HTR-8/SVneo (cell line): ENCODE measurements at regions not wholly inside any gene's neighbourhood (a gene's known extent, or its start where the extent isn't known, plus 50 kb on each side); places are given as distances from the start of the nearest gene placed in this dataset.
A peak's percentile ranks its signal among the peaks of the same experiment; 100 is the strongest.
"Not testable (repeated sequence)": the region's sequence is repeated elsewhere in the genome, so short reads cannot be mapped to it uniquely, and the experiment has no call there.

ENCODE experiments used
- DNase-seq: peaks from one replicate; pipeline ENCODE4 v3.0.0; 2011; ENCODE audit warnings: low spot score, mixed read lengths; ENCODE audit not compliant: insufficient read length
- FAIRE-seq: peaks from 2 replicates; lab custom pipeline; 2011; peaks lifted over from hg19 to GRCh38; lab: Jason Lieb, UNC

DNA sequence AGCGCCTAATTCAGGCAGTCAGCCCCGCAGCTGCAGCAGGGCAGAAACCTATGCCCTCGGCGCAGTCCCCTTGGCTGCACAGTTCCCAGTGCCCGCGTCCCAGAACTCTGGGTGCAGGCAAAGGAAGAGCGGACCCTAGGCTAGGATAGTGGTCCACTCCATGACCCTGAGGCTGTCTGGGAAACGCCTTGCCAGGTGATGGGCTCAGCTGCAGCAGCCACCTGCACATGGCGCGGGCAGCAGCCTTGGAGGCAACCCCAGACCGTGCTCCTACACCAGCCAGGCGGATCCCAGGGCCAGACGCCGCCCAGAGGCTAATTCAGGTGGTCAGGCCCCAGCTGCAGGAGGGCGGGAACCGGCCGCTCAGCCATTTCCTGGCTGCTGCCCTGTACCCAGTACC lies 83.0 kb downstream of the POTEC start:
- not testable (repeated sequence) for FAIRE-seq, DNase-seq

DNA sequence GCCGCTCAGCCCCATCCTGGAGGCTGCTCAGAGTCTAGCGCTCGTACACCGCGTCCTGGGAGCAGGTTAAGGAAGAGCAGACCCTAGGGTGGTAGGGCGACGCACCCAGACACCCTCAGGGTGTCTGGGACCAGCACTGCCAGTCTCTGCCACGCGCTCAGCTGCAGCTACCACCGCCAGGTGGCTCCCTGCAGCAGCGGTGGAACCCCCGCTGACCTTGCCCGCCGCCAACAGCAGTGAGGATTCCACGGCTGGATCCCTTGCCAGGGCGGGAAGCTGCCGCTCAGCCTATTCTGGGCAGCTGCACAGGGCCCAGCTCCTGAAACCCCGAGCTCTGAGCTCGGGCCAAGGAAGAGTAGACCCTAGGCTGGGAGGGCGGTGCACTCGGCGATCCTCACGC lies 83.6 kb downstream of the POTEC start:
- DNase-seq, FAIRE-seq: not testable (repeated sequence)

DNA sequence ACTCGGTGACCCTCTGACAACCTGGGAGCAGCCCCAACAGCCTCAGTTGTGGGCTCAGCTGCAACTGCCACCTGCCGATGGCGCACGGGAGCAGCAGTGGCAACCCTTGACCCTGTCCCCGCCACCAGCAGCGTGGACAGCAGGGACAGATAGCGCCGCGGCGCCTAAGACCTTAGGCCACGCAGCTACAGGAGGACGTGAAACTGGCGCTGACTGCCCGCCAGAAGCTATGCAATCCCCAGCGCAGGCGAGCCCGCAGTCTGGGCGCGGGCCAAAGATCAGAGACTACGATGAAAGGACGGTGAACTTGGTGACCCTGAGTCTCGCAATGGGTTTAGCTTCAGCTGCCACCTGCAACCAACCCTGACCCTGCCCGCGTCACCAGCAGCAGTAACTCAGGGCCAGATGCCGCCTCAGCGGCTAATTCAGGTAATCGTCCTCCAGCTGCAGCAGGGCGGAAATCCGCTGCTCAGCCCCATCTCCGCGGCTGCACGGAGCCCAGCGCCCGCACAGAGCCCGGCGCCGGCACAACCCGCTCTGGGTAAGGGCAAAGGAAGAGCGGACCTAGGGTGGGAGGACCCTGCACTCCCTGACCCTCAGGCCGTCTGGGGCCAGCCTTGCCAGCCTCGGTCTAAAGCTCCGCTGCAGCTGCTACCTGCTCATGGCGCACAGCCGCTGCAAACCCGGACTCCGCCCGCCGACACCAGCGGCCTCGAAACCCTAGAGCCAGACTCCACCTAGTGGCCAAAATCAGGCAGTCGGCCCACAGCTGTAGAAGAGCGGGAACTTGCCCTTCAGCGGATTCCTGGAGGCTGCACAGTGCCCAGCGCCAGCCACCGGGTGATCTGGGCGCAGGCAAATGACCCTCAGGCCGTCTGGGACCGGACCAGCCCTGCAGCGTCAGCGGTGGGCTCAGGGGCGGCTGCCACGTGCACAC lies 85.1 kb downstream of the POTEC start:
- not testable (repeated sequence) for FAIRE-seq, DNase-seq

DNA sequence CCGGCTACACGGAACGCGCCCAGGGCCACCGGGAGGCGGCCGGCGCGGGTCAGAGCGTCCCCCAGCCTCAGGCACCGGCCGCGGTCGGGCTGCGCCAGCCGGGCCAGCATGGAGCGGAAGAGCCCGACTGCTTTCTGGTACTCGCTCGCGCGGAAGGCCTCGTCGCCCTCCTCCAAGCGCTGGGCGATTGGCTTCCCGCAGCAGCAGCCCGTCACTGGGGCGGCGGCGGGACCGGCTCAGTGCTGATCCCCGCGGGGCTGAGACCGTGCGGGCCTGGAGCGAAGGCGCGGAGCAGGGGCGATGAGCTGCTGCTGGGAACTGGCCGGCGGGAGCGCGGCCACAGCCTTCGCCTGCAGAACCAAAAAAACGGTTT lies 92.8 kb downstream of the POTEC start:
- FAIRE-seq = not testable (repeated sequence)

DNA sequence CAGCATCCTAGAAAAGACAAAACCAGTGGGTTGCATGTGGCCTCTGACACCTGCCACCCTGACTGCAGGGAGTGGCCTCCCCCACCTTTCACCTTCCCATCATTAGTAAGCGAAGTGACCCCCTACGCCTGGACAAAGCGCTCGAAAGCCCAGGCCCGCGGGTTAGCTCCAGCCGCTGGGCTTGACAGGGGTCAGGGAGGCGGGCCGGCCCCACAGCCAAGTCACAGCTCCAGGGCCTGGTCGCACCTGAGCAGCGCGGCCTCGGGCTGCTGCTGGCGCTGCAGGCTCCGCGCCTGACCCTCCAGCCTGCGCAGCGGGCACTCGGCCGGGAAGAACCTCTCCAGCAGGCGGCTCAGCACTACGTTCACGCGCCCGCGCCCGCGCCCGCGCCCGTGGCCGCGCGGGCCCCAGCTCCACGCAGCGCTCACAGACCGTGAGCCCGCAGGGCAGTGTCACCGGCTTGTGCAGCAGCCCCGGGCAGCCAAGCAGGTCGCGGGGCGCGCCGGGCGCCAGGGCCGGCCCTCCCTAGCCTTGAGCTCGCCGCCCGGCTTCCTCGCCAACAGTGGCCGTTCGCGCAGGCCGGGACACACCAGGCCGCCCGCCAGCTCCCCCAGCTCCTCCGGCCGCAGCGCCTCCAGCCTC lies 93.3 kb downstream of the POTEC start:
- not testable (repeated sequence) for FAIRE-seq, DNase-seq

More for the DNA sequence above, 92.8 kb downstream of the POTEC start:
- DNase-seq = not testable (repeated sequence)

DNA sequence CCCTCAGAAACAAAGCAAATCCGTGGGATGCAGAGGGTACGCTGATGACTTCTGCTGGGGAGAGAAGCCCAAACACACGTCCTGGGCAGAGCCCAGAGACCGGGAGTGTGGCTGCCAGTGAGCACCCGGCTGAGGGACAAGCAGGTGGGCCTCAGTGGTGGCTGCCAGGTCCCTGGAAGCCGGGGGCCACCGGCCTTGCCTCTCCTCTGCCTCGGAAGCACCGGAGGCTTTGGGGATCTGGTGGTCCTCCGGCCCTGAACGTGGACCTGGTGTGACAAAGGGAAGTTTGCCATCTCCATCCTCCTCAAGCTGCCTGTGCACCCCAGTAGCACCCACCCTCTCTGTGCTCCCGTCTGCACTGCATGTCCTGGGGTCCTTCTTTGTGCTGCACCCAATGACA lies 94.3 kb downstream of the POTEC start:
- DNase-seq, FAIRE-seq: not testable (repeated sequence)

DNA sequence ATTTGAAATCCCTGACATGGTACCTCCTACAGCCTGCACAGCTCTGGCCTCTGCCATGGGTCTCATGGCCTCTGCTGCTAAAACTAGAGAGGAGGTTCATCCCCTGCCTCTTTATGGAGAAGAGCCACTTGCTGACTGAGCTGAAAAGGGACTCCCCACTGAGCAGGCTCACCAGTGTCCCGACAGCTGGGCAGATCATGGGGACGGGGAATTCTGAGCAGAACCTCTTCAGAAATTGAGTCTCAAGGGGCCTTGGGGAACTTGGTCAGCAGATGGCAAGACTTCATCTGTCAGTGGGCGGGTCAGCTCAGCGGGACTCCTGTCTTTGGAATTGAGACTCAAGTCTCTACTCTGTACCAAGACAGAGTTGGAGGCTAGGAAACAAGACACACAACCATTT lies 95.7 kb downstream of the POTEC start:
- FAIRE-seq, DNase-seq: not testable (repeated sequence)

DNA sequence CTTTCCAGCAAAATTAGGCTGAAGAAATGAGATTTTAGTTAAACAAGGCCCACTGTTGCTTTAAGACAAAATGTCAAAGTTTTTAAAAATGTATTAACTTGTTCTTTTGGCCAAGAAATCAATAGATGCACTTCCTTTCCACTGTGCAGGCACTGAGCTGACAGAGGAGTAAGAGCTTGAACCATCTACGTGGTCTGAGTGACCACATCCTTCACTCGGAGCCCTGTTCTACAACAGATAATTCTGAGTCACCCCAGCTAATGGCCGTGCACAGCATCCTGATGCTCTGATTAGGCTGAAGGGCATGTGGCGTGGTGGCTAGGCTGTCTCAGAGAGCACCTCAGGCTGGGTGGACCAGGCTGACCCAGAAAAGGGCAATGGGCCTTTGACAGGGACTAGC lies 107.9 kb downstream of the POTEC start:
- DNase-seq, FAIRE-seq: not testable (repeated sequence)

DNA sequence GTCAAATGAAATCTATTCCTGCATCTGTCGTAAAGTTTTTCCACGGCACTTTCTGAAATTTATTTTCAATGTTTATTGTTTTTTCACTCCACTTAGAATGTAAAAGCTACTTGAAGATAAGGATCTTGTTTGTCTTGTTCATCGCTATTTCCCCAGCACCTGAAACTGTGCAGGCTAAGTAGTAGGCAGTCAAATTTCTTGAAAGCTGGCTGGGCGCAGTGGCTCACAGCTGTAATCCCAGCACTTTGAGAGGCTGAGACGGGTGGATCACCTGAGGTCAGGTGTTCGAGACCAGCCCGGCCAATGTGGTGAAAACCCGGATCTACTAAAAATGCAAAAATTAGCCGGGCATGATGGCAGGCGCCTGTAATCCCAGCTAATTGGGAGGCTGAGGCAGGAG lies 111.0 kb downstream of the POTEC start:
- DNase-seq, FAIRE-seq: not testable (repeated sequence)

DNA sequence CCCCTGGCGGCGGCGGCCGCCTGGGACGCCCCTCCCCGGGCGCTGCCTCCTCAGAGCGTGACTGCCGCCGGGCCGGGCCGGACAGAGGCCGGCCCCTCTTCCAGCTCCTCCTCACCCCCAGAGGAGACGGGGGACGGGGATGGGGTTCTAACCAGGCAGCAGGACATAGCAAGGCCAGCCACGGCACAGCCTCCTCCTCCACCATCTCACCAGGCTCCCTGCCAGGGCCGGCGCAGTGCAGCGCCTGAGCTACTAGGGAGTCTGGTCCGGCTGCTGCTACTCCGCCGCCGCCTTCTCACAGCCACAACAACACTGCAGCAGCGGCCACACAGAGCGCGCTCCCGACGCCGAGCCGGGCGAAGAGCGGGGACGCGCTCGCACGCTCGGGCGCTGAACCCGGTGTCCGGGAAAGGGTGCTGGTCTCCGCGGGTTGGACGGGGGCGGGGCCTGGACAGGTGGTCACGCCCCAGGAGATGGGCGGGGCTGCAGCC lies 112.3 kb downstream of the POTEC start:
- FAIRE-seq = peak; percentile 86
- peak; percentile 39 for DNase-seq

DNA sequence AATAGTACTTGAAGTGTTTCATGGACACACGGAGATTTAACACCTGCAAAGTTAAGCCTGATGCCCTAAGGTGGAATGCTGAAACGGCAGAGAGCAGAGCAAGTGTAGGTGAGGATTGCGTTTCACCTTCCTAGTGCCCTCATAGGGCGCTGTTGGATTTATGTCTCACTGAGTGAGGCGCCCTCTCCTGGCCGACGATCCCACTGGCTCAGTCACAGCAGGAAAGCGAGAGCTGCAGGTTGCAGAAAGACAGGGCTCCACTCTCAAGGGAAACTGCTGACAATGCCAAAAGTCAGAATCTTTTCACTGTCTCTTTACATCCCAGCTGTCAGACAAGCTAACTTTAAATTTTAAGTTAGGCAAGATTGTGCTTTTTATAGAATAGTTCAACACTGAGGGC lies 127.6 kb downstream of the POTEC start:
- not testable (repeated sequence) for DNase-seq, FAIRE-seq

DNA sequence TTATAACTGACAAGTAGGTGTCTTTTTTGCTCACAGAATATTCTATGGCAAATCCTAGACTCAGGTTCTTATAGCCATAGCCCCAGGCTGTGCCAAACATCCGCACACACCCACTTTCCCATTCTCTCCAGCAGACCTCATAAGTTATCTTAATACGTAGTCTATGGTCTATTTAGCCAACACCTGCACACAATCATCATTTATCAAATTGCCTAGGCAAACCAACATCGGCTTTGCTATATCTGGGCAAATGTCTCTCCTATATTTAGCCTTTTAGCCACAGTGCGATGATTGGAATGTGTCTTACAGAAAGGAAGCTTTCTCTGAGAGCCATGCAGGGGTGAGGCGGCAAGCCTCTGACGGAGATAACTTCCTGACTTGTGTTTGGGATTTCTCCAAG lies 128.0 kb downstream of the POTEC start:
- not testable (repeated sequence) for FAIRE-seq, DNase-seq

DNA sequence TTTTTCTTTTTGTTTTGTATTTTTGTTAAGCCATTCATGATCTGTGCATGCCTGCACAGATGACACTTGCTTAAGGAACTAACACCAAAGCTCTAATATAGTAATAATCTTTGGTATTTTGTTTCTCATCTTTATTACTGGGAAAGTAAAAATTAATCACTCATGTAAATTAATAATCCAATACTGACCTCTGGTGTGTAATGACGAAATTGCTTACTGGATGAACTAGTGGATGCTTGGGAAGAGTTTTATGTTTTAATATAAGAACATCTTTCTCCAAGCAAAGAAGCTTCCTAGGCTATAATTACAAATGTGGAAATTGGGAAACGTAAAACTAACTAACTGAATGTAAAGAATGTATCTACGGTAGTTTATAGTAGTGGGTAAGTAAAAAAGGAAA lies 147.9 kb downstream of the POTEC start:
- not testable (repeated sequence) for FAIRE-seq, DNase-seq

DNA sequence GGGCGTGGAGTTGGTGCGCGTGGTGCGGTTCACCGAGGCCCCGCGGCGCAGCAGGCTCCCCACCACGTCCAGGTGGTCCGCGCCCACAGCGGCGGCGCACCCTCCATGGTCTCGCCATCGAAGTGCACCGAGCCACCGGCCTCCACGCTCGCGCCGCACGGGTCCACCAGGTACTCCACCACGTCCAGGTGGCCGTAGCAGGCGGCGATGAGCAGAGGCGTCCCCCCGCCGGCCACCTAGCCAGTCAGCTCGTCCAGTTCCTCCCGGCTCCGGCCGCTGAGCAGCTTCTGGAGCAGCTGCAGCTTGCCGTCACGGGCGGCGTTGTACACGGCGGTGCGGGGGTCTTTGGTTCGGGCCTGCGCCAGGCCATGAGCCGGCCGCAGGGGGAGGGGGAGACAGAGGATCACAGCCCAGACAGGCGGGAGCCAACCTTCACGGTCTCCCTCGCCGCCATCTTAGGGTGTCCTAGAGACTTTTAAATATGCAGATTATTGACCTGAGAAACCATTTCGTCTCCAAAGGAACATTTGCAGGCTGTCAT lies 149.8 kb downstream of the POTEC start:
- DNase-seq, FAIRE-seq: not testable (repeated sequence)

DNA sequence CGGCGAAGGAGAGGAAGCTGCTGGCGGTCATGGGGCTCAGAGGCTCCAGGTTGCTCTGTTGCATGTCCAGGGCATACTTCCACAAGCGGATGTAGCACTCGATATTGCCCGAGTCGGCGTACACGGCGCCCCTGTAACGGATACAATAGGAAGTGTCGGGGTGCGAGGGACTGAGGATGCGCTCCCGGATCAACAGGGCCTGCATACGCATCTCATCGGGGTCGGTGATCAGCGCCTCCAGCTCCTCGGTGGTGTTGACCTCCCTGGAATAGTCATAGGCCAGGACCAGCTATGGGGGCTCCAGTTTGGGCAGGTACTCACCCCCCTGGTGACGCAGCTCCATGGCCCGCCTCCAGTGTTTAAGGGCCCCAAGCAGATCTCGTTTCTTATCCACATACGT lies 150.8 kb downstream of the POTEC start:
- not testable (repeated sequence) for DNase-seq, FAIRE-seq

DNA sequence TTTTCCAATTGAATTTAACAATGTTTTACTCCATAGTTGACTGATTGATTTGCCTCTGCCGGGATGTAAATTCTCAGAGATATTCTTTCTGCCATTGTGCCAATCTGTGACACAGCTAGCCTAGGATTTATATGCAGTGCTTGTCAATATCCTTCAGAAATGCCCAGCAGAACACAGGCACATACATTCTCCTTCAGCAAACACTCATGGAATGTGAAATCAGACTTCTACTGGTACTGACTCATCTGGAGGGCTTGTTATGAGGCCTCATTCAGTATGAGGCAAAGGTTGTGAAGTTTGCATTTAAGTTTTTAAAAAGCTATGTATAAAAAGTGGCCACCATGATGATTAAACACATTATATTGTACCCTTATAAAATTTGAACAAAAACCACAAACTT lies 158.4 kb downstream of the POTEC start:
- not testable (repeated sequence) for FAIRE-seq, DNase-seq

DNA sequence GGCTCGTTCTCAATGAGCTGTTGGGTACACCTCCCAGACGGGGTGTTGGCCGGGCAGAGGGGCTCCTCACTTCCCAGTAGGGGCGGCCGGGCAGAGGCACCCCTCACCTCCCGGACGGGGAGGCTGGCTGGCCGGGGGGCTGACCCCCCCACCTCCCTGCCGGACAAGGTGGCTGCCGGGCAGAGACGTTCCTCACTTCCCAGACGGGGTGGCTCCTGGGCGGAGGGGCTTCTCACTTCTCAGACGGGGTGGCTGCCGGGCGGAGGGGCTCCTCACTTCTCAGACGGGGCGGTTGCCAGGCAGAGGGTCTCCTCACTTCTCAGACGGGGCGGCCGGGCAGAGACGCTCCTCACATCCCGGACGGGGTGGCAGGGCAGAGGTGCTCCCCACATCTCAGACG lies 160.7 kb downstream of the POTEC start:
- DNase-seq, FAIRE-seq: not testable (repeated sequence)

DNA sequence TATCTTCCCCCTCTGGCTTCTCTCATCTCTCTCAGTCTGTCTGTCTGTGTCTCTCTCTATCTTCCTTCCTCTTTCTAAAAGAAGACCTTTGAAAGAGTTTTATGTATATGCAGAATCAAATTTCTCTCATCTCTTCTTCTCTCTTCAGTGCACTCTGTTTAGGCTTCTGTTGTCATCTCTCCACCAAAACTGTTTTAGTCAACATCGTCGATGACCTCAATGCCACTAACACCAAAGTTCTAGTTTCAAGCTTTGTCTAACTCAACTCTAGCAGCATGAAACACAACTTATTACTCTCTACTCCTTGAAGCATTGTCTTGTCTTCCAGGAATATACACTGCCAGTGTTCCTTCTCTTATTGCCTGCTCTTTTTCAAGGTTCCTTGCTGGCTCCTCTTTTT lies 163.9 kb downstream of the POTEC start:
- FAIRE-seq = not testable (repeated sequence)

DNA sequence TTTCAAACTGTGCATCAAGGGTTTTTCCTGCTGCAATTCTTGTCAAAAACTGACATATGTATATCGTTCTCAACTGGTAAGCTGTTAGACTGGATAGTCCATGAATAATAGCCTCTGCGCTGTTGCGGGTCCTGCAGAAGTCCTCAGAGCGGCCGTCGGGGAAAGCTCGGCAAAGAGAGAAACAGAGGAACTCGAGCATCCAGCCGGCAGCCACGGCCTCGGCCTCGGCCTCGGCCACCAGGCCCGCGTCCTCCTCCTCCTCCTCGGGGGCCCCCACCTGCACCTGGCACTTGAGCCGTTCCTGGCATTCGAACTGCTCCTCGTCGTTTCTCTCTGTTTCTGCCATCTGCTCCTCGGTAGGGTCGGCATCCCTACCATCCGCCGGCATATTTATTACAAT lies 165.0 kb downstream of the POTEC start:
- not testable (repeated sequence) for FAIRE-seq, DNase-seq

More for the DNA sequence above, 163.9 kb downstream of the POTEC start:
- DNase-seq = not testable (repeated sequence)

DNA sequence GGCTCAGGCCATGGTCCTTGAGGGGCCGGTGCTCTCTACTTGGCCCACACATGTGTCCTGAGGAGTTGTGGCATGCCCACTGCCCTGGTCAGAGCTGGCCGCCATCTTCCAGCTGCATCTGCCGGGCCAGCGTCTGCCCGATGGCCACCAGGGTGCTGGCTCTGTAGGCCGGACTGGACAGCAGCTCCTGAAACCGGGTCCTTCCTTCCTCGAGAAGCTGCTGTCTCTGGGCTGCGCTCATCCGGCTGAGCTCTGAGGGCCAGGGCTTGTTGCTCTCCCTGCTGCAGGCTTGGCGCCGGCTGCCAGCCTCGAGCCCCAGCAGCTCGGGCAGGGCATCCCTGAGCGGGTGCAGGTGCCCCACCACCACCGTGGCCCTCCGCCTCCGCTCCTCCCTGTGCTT lies 182.1 kb downstream of the POTEC start:
- not testable (repeated sequence) for DNase-seq, FAIRE-seq
